Neural progenitor cell (in vitro differentiated cells): ENCODE measurements at regions not wholly inside any gene's neighbourhood (a gene's known extent, or its start where the extent isn't known, plus 50 kb on each side); places are given as distances from the start of the nearest gene placed in this dataset.

ENCODE experiments used
- DNase-seq: peaks from one replicate; pipeline ENCODE4 v3.0.0-alpha.2; 2016; ENCODE audit warnings: low spot score
- H2AFZ ChIP-seq: fragments of 200-600 bp; sonication (generic); replicated peaks from 2 replicates; pipeline ENCODE4 v1.6.1; 2016; ENCODE audit warnings: antibody characterized with exemption
- H3F3A ChIP-seq: fragments of 200-600 bp; sonication (generic); 2 replicates; pipeline ENCODE4 v1.6.1; 2016; ENCODE audit warnings: antibody characterized with exemption, low read depth
- H3K27ac ChIP-seq: fragments of 200-600 bp; sonication (generic); 2 replicates; pipeline ENCODE4 v1.5.1; 2016; ENCODE audit warnings: mild to moderate bottlenecking
- H3K27me3 ChIP-seq: fragments of 200-600 bp; sonication (generic); 2 replicates; pipeline ENCODE4 v1.6.1; 2016; ENCODE audit warnings: mild to moderate bottlenecking, moderate library complexity
- H3K36me3 ChIP-seq: fragments of 200-600 bp; sonication (generic); 2 replicates; pipeline ENCODE4 v1.5.1; 2016
- H3K4me1 ChIP-seq: fragments of 200-600 bp; sonication (generic); 2 replicates; pipeline ENCODE4 v1.6.1; 2016; ENCODE audit warnings: mixed run types
- H3K4me2 ChIP-seq: fragments of 200-600 bp; sonication (generic); 2 replicates; pipeline ENCODE4 v1.6.1; 2016
- H3K4me3 ChIP-seq: fragments of 200-600 bp; sonication (generic); 2 replicates; pipeline ENCODE4 v1.5.1; 2016
- H3K79me2 ChIP-seq: fragments of 200-600 bp; sonication (generic); 2 replicates; pipeline ENCODE4 v1.6.1; 2016; ENCODE audit warnings: low read depth
- H3K9ac ChIP-seq: fragments of 200-600 bp; sonication (generic); 2 replicates; pipeline ENCODE4 v1.6.1; 2016
- H3K9me3 ChIP-seq: fragments of 200-600 bp; sonication (generic); 2 replicates; pipeline ENCODE4 v1.5.1; 2016; ENCODE audit warnings: low read depth
- H4K20me1 ChIP-seq: fragments of 200-600 bp; sonication (generic); 2 replicates; pipeline ENCODE4 v1.6.1; 2016; ENCODE audit warnings: low read depth
- H3K27ac Mint-ChIP-seq: 3 replicates; pipeline ENCODE4 v1.8.0; 2021; ENCODE audit warnings: mixed read lengths
- H3K27me3 Mint-ChIP-seq: 2 replicates; pipeline ENCODE4 v1.8.0; 2022; ENCODE audit warnings: low read depth, mild to moderate bottlenecking, inconsistent platforms, moderate library complexity, mixed read lengths; ENCODE audit not compliant: insufficient read depth
- H3K36me3 Mint-ChIP-seq: 3 replicates; pipeline ENCODE4 v1.8.0; 2021; ENCODE audit warnings: mixed read lengths
- H3K4me1 Mint-ChIP-seq: 3 replicates; pipeline ENCODE4 v1.8.0; 2021; ENCODE audit warnings: mixed read lengths
- H3K4me3 Mint-ChIP-seq: 3 replicates; pipeline ENCODE4 v1.8.0; 2021; ENCODE audit warnings: mild to moderate bottlenecking, moderate library complexity, mixed read lengths
- H3K9me3 Mint-ChIP-seq: 3 replicates; pipeline ENCODE4 v1.8.0; 2020; ENCODE audit warnings: mixed read lengths
- EZH2 ChIP-seq: fragments of 200-600 bp; sonication (generic); IDR thresholded peaks from 2 replicates; pipeline ENCODE4 v1.6.1; 2017; ENCODE audit warnings: antibody characterized with exemption, mild to moderate bottlenecking, moderate library complexity
- EZH2phosphoT487 ChIP-seq: fragments of 200-600 bp; sonication (generic); IDR thresholded peaks from 2 replicates; pipeline ENCODE4 v1.6.1; 2017; ENCODE audit warnings: antibody characterized with exemption
- TF ChIP-seq, protein P1 (sequence below): fragments of 200-600 bp; sonication (generic); IDR thresholded peaks from 2 replicates; pipeline ENCODE4 v1.5.1; 2017; ENCODE audit warnings: antibody characterized with exemption, mild to moderate bottlenecking

DNA sequence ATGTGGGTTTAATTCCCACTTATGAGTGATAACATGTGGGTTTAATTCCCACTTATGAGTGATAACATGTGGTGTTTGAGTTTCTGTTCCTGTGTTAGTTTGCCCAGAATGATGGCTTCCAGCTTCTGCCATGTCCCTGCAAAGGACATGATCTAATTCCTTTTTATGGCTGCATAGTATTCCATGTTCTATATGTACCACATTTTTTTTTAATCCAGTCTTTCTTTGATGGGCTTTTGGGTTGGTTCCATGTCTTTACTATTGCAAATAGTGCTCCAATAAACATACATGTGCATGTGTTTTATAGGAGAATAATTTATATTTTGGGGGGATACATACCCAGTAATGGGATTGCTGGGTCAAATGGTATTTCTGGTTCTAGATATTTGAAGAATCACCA, 317.8 kb downstream of the MMUT start:
- Histone ChIP-seq H3F3A (peaks cover 26% of the 10 kb centered on the region), H3K79me2 (no peaks in the 10 kb centered on the region), H3K4me2 (no peak overlapping the region), H3K9me3 (no peaks in the 10 kb centered on the region), H2AFZ (no peak overlapping the region), H3K4me1 (peaks cover 30% of the 10 kb centered on the region), H3K36me3 (no peaks in the 10 kb centered on the region), H3K9ac (no peak overlapping the region), H3K27ac (no peak overlapping the region), H3K27me3 (no peaks in the 10 kb centered on the region), H3K4me3 (no peak overlapping the region), H4K20me1 (no peaks in the 10 kb centered on the region)
- H3K9me3 Mint-ChIP-seq, result peaks cover 18% of the 10 kb centered on the region
- TF ChIP-seq EZH2 (no peak), EZH2phosphoT487 (no peak)
- TF ChIP-seq, protein P1, sequence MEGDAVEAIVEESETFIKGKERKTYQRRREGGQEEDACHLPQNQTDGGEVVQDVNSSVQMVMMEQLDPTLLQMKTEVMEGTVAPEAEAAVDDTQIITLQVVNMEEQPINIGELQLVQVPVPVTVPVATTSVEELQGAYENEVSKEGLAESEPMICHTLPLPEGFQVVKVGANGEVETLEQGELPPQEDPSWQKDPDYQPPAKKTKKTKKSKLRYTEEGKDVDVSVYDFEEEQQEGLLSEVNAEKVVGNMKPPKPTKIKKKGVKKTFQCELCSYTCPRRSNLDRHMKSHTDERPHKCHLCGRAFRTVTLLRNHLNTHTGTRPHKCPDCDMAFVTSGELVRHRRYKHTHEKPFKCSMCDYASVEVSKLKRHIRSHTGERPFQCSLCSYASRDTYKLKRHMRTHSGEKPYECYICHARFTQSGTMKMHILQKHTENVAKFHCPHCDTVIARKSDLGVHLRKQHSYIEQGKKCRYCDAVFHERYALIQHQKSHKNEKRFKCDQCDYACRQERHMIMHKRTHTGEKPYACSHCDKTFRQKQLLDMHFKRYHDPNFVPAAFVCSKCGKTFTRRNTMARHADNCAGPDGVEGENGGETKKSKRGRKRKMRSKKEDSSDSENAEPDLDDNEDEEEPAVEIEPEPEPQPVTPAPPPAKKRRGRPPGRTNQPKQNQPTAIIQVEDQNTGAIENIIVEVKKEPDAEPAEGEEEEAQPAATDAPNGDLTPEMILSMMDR, result no peak
- no peak for DNase-seq
- H3K4me3 Mint-ChIP-seq, result no peak overlapping the region
- peaks cover 23% of the 10 kb centered on the region for H3K4me1 Mint-ChIP-seq
- H3K27me3 Mint-ChIP-seq, result peaks cover 6% of the 10 kb centered on the region
- H3K36me3 Mint-ChIP-seq, result no peaks in the 10 kb centered on the region
- H3K27ac Mint-ChIP-seq, result no peak overlapping the region

DNA sequence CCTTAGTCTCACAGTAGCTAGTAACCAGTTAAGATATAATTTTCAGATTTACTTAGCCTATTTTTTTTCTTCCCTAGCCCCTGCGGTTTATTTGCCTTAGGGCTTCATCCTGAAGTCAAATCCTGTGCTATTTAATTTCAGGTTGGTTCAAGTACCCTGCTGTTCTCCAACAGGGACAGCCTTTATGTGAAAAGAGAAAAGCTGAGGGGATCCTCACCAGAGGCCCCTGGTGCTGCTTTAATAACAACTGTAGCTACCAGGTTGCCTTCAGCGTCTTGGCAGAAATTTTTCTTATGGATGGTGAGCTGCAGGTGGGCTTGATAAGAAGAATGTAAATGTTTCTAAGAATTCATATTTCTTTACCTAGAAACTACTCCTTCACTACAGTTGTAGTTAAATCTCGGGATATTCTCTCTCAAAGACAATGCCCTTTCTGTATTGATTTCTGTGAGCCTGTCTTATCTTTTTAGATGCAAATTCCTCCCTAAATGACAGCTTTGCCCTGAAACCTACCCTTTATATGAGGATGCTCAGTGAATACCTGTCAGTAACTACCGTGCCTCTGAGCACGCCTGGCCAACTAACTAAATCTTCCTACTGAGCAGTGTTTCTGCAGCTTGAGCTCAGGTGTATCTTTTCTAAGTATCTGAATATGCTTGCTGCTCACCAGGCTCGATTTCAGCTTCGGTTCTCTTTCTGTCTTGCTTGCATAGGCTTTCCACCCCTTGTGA, 320.5 kb downstream of the MMUT start:
- TF ChIP-seq EZH2 (no peak), EZH2phosphoT487 (no peak)
- TF ChIP-seq, protein P1, result no peak
- peak overlapping the region; percentile 24 for H3K4me3 ChIP-seq
- no peaks in the 10 kb centered on the region for H3K79me2 ChIP-seq
- Mint-ChIP-seq H3K4me3 (no peak overlapping the region), H3K36me3 (no peaks in the 10 kb centered on the region), H3K4me1 (peaks cover 23% of the 10 kb centered on the region), H3K27ac (no peak overlapping the region), H3K9me3 (peaks cover 8% of the 10 kb centered on the region), H3K27me3 (peaks cover 6% of the 10 kb centered on the region)
- no peaks in the 10 kb centered on the region for H3K27me3 ChIP-seq
- no peak overlapping the region for H2AFZ ChIP-seq
- H3K4me1 ChIP-seq, result peaks cover 30% of the 10 kb centered on the region
- H3K9me3 ChIP-seq, result no peaks in the 10 kb centered on the region
- H3K9ac ChIP-seq, result no peak overlapping the region
- no peaks in the 10 kb centered on the region for H4K20me1 ChIP-seq
- H3K27ac ChIP-seq, result peak overlapping the region; percentile 54
- peak; percentile 50 for DNase-seq
- peak overlapping the region; percentile 78 for H3K4me2 ChIP-seq
- H3F3A ChIP-seq, result peaks cover 26% of the 10 kb centered on the region
- H3K36me3 ChIP-seq, result no peaks in the 10 kb centered on the region

DNA sequence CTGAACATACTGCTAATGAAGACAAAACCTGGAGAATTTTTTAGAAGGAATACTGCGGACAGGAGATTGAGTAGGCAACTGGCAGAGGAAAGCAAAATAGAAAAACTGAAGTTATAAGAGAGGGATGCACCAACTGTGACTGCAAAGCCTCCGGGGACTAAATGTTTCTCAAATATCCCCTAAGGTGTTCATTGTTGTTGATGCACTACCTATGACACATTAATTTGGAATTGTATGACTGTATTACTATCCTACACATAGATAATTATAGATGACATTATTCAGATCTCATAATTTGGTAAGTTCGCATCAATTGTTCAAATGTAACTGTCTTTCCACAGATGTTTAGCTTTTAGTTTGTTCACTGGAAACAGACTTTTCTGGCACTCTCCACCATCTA, 341.1 kb downstream of the MMUT start:
- Histone ChIP-seq H3K27ac (no peak overlapping the region), H3K4me3 (no peak overlapping the region), H3K9me3 (no peaks in the 10 kb centered on the region), H4K20me1 (no peaks in the 10 kb centered on the region), H3F3A (peaks cover 6% of the 10 kb centered on the region), H3K4me2 (no peak overlapping the region), H3K79me2 (no peaks in the 10 kb centered on the region), H2AFZ (peak overlapping the region; percentile 9), H3K27me3 (no peaks in the 10 kb centered on the region), H3K4me1 (peaks cover 11% of the 10 kb centered on the region), H3K36me3 (no peaks in the 10 kb centered on the region), H3K9ac (no peak overlapping the region)
- no peak for TF ChIP-seq EZH2
- TF ChIP-seq, protein P1, result no peak
- TF ChIP-seq EZH2phosphoT487, result no peak
- DNase-seq, result no peak
- Mint-ChIP-seq H3K36me3 (no peaks in the 10 kb centered on the region), H3K27ac (no peak overlapping the region), H3K4me1 (no peaks in the 10 kb centered on the region), H3K9me3 (peaks cover 2% of the 10 kb centered on the region), H3K4me3 (no peak overlapping the region), H3K27me3 (no peaks in the 10 kb centered on the region)
